HepG2 (cell line): ENCODE measurements at regions not wholly inside any gene's neighbourhood (a gene's known extent, or its start where the extent isn't known, plus 50 kb on each side); places are given as distances from the start of the nearest gene placed in this dataset.

Experiments
- ATAC-seq: fragments of 200-7000 bp; cut with Tn5 transposase; 3 replicates; pipeline ENCODE4 v1.9.1; 2020; ENCODE audit warnings: mild to moderate bottlenecking, moderate library complexity
- BruUV-seq: library from RNA; stranded (reverse); fragments of 400-500 nt; replicated peaks from 2 replicates; lab custom pipeline; 2021; lab: Mats Ljungman, UMichigan
- CTCF ChIA-PET: fragments of 300-600 bp; formaldehyde crosslinking; extraction: SDS; loops from one replicate; lab custom pipeline; 2021; ENCODE audit warnings: low total read pairs, inconsistent platforms, low intra/inter-chr PET ratio; lab: Yijun Ruan, JAX
- POLR2A ChIA-PET: fragments of 350-600 bp; sonication (Branson Sonifier 250); formaldehyde crosslinking; loops from one replicate; lab custom pipeline; 2020; ENCODE audit warnings: antibody characterized with exemption, inconsistent platforms; lab: Yijun Ruan, JAX
- DNase-seq: peaks from one replicate; pipeline ENCODE4 v3.0.0-alpha.2; 2015; ENCODE audit warnings: low spot score
- FAIRE-seq: peaks from 3 replicates; lab custom pipeline; 2011; peaks lifted over from hg19 to GRCh38; lab: Jason Lieb, UNC
- H2AFZ ChIP-seq: one replicate; pipeline ENCODE4 v1.6.1; 2011; ENCODE audit warnings: low read length, inconsistent platforms
- H3K27ac ChIP-seq: fragments of 300-600 bp; 3 replicates; pipeline ENCODE4 v1.8.0; 2011; ENCODE audit warnings: mixed run types, mild to moderate bottlenecking, mixed read lengths, low read length, inconsistent platforms; ENCODE audit not compliant: insufficient read depth; ENCODE audit errors: extremely low read length
- H3K27me3 ChIP-seq, 2 experiments: fragments of 200-600 bp in 1 of 2; 2 replicates in 1 of 2; 3 replicates in 1 of 2; pipeline versions ENCODE4 v1.6.0 to v1.8.0; 2011; ENCODE audit warnings: low read length in 2 of 2, mild to moderate bottlenecking in 2 of 2, moderate library complexity in 2 of 2, inconsistent platforms in 1 of 2; ENCODE audit not compliant: insufficient read depth in 2 of 2, control insufficient read depth in 1 of 2
- H3K36me3 ChIP-seq, 2 experiments: fragments of 200-600 bp in 1 of 2; replicated peaks in 1 of 2; 2 replicates in 1 of 2; 3 replicates in 1 of 2; pipeline versions ENCODE4 v1.5.1 to v1.8.0; 2011; ENCODE audit warnings: low read length in 2 of 2, inconsistent platforms in 1 of 2; ENCODE audit not compliant: insufficient read depth in 2 of 2, control insufficient read depth in 1 of 2
- H3K4me1 ChIP-seq: 2 replicates; pipeline ENCODE4 v1.5.1; 2012; ENCODE audit warnings: low read length, inconsistent platforms; ENCODE audit not compliant: insufficient read depth
- H3K4me2 ChIP-seq: 2 replicates; pipeline ENCODE4 v1.6.0; 2011; ENCODE audit warnings: low read depth, low read length, inconsistent platforms
- H3K4me3 ChIP-seq, 3 experiments: fragments of 200-600 bp in 1 of 3; sonication (generic), shearing (Covaris generic) in 1 of 3; replicated peaks in 1 of 3; 2 replicates each; pipeline ENCODE4 v1.5.1; 2011 to 2016; ENCODE audit warnings: low read length in 3 of 3, inconsistent platforms in 2 of 3, low read depth in 2 of 3, mild to moderate bottlenecking in 2 of 3, control low read depth in 1 of 3, mixed read lengths in 1 of 3; ENCODE audit not compliant: insufficient read depth in 1 of 3
- H3K79me2 ChIP-seq: one replicate; pipeline ENCODE4 v1.6.1; 2011; ENCODE audit warnings: low read length, inconsistent platforms; ENCODE audit not compliant: insufficient read depth
- H3K9ac ChIP-seq: 2 replicates; pipeline ENCODE4 v1.6.0; 2011; ENCODE audit warnings: mild to moderate bottlenecking, low read depth, low read length, inconsistent platforms; ENCODE audit not compliant: insufficient read depth
- H3K9me3 ChIP-seq: 2 replicates; pipeline ENCODE4 v1.5.1; 2012; ENCODE audit warnings: mild to moderate bottlenecking, low read length
- H4K20me1 ChIP-seq: 2 replicates; pipeline ENCODE4 v1.6.0; 2011; ENCODE audit warnings: inconsistent platforms, mild to moderate bottlenecking, low read length, moderate library complexity; ENCODE audit not compliant: insufficient read depth
- AKAP8 ChIP-seq: sonication (generic); formaldehyde crosslinking; IDR thresholded peaks from 2 replicates; pipeline ENCODE4 v1.5.1; 2020; ENCODE audit warnings: mild to moderate bottlenecking, missing genetic modification reagents
- ATF7 ChIP-seq, 2 experiments: fragments of 450-650 bp in 1 of 2; sonication (generic) in 1 of 2; formaldehyde crosslinking in 1 of 2; IDR thresholded peaks; 2 replicates each; pipeline versions ENCODE4 v1.4.0 to v1.6.1; 2016 to 2020; ENCODE audit warnings: antibody characterized with exemption in 1 of 2, mild to moderate bottlenecking in 1 of 2, missing genetic modification reagents in 1 of 2
- CEBPB ChIP-seq: IDR thresholded peaks from 2 replicates; pipeline ENCODE4 v1.6.1; 2011; ENCODE audit warnings: low read depth, low read length, improper control_type of control experiment, borderline replicate concordance
- HOXA7 ChIP-seq: sonication (generic); formaldehyde crosslinking; IDR thresholded peaks from 2 replicates; pipeline ENCODE4 v1.8.1; 2022; ENCODE audit warnings: mild to moderate bottlenecking, missing genetic modification reagents, moderate library complexity
- HOXD1 ChIP-seq: sonication (generic); formaldehyde crosslinking; IDR thresholded peaks from 2 replicates; pipeline ENCODE4 v1.5.0; 2020; ENCODE audit warnings: missing genetic modification reagents
- KMT2A ChIP-seq: sonication (generic); formaldehyde crosslinking; IDR thresholded peaks from 2 replicates; pipeline ENCODE4 v1.4.0; 2020; ENCODE audit warnings: missing genetic modification reagents
- ZC3H4 ChIP-seq: sonication (generic); formaldehyde crosslinking; IDR thresholded peaks from 2 replicates; pipeline ENCODE4 v1.4.0; 2020; ENCODE audit warnings: missing genetic modification reagents, borderline replicate concordance
- ZNF468 ChIP-seq: sonication (generic); formaldehyde crosslinking; IDR thresholded peaks from 2 replicates; pipeline ENCODE4 v1.8.0; 2022; ENCODE audit warnings: mild to moderate bottlenecking, moderate library complexity, missing genetic modification reagents
- WGBS: methylation state at CpG from one replicate; pipeline ENCODE4 v1.1.6; 2017; ENCODE audit warnings: low lambda C conversion rate; 5-methylcytosine and 5-hydroxymethylcytosine counted together
- in situ Hi-C: cut with HindIII; loops from 2 replicates; pipeline ENCODE4 v1.10.0; 2017; ENCODE audit warnings: low pct_unique_long_range_greater_than_20kb; ENCODE audit not compliant: extremely low pct_ligation_motif_present
- intact Hi-C: fragments of 100-400 bp; cut with micrococcal nuclease; formaldehyde crosslinking; loops from one replicate; pipeline ENCODE4 v1.10.0; 2022; ENCODE audit not compliant: unreplicated experiment
- TF ChIP-seq, protein P1 (sequence below): sonication (generic); formaldehyde crosslinking; IDR thresholded peaks from 2 replicates; pipeline ENCODE4 v1.4.0; 2020; ENCODE audit warnings: mild to moderate bottlenecking, missing genetic modification reagents, borderline replicate concordance
- TF ChIP-seq, protein P2 (sequence below): sonication (generic); formaldehyde crosslinking; IDR thresholded peaks from 2 replicates; pipeline ENCODE4 v1.5.1; 2020; ENCODE audit warnings: missing genetic modification reagents, mild to moderate bottlenecking, borderline replicate concordance

DNA sequence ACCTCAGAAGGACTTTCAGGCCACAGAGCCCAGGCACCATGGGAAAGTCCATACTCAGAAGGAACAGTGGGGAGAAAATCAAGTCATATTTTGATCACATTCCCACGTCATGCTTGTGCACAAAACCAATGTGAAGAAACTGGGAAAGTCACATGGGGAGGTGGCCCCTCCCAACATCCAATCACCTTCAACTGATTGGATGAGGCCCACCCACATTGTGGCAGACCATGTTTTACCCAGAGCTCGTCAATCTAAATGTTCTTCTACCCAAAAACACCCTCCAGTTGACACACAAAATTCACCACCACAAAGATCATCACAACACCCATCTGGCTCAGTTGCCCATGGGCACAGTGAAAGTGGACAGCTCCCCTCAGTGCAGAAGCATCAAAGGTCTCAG lies 248.2 kb upstream of the IGF1R start (continued):
- TF ChIP-seq, protein P1, sequence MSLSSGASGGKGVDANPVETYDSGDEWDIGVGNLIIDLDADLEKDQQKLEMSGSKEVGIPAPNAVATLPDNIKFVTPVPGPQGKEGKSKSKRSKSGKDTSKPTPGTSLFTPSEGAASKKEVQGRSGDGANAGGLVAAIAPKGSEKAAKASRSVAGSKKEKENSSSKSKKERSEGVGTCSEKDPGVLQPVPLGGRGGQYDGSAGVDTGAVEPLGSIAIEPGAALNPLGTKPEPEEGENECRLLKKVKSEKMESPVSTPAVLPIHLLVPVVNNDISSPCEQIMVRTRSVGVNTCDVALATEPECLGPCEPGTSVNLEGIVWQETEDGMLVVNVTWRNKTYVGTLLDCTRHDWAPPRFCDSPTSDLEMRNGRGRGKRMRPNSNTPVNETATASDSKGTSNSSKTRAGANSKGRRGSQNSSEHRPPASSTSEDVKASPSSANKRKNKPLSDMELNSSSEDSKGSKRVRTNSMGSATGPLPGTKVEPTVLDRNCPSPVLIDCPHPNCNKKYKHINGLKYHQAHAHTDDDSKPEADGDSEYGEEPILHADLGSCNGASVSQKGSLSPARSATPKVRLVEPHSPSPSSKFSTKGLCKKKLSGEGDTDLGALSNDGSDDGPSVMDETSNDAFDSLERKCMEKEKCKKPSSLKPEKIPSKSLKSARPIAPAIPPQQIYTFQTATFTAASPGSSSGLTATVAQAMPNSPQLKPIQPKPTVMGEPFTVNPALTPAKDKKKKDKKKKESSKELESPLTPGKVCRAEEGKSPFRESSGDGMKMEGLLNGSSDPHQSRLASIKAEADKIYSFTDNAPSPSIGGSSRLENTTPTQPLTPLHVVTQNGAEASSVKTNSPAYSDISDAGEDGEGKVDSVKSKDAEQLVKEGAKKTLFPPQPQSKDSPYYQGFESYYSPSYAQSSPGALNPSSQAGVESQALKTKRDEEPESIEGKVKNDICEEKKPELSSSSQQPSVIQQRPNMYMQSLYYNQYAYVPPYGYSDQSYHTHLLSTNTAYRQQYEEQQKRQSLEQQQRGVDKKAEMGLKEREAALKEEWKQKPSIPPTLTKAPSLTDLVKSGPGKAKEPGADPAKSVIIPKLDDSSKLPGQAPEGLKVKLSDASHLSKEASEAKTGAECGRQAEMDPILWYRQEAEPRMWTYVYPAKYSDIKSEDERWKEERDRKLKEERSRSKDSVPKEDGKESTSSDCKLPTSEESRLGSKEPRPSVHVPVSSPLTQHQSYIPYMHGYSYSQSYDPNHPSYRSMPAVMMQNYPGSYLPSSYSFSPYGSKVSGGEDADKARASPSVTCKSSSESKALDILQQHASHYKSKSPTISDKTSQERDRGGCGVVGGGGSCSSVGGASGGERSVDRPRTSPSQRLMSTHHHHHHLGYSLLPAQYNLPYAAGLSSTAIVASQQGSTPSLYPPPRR (CRISPR knock-in tag): no peak
- TF ChIP-seq KMT2A: no peak
- TF ChIP-seq AKAP8 (CRISPR knock-in tag): no peak
- no peak for TF ChIP-seq HOXA7 (CRISPR knock-in tag)

DNA sequence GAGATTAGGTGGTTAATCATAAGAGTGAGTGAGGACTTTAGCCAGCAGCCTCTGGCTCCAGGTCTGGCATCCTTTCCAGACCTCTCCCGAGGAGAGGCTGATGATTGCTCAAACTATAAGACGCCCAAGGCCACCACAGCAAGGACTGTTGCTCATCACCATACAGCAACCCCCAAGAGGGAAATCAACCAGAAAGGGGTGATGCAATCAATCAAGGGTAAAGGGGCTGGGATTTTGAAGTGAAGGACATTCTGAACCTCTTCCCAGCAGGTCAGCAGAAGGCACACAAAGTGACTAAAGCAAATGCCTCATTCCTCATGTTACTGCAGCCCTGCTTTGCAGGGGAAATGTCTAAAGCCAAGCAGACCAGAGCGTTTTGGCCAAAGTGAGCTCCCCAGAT lies 247.3 kb upstream of the IGF1R start:
- in situ Hi-C loops: loop anchor here (25.0 kb wide), 1 partner anchor 489 kb away; no protein-coding TSS in a partner anchor
- no peaks in the 10 kb centered on the region for H3K79me2 ChIP-seq
- no peak for FAIRE-seq

More for the DNA sequence above, 247.3 kb upstream of the IGF1R start:
- WGBS: 17% methylated on average over 3 of the region's 3 CpGs
- Histone ChIP-seq H3K4me3 (no peak overlapping the region), H3K27me3 (peaks cover 0 to 6% of the 10 kb centered on the region in 2 experiments; a peak in 2 of 5 replicates), H3K9me3 (no peaks in the 10 kb centered on the region)
- CTCF ChIA-PET: no interaction called here
- intact Hi-C loops: loop anchor here (5.0 kb wide), 1 partner anchor 1861 kb away; no protein-coding TSS in a partner anchor
- no peak for DNase-seq
- TF ChIP-seq CEBPB (peak; percentile 35; the same call in 1 of the 2 replicates), ATF7 (IDR thresholded peaks at IDR 0.05) (0 out of 2 replicates have a peak, but pooled peaks have one; percentile 9), ATF7 (CRISPR knock-in tag; IDR thresholded peaks at IDR 0.05) (no peak), HOXD1 (CRISPR knock-in tag) (no peak), ZC3H4 (no peak), ZNF468 (CRISPR knock-in tag) (no peak)
- TF ChIP-seq, protein P2, sequence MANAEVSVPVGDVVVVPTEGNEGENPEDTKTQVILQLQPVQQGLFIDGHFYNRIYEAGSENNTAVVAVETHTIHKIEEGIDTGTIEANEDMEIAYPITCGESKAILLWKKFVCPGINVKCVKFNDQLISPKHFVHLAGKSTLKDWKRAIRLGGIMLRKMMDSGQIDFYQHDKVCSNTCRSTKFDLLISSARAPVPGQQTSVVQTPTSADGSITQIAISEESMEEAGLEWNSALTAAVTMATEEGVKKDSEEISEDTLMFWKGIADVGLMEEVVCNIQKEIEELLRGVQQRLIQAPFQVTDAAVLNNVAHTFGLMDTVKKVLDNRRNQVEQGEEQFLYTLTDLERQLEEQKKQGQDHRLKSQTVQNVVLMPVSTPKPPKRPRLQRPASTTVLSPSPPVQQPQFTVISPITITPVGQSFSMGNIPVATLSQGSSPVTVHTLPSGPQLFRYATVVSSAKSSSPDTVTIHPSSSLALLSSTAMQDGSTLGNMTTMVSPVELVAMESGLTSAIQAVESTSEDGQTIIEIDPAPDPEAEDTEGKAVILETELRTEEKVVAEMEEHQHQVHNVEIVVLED (CRISPR knock-in tag): no peak
- TF ChIP-seq, all 625 proteins: peak for 2
- Histone ChIP-seq H3K36me3 (no peaks in the 10 kb centered on the region), H2AFZ (no peak overlapping the region), H3K4me1 (peaks cover 6% of the 10 kb centered on the region; the same call in 1 of the 2 replicates), H3K9ac (no peak overlapping the region), H3K27ac (no peak overlapping the region), H4K20me1 (no peaks in the 10 kb centered on the region), H3K4me2 (no peak overlapping the region)
- POLR2A ChIA-PET: no interaction called here
- no peak for ATAC-seq
- no TSS peak for BruUV-seq
